Upper lobe of left lung (tissue), 6 donors: ENCODE measurements at regions not wholly inside any gene's neighbourhood (a gene's known extent, or its start where the extent isn't known, plus 50 kb on each side); places are given as distances from the start of the nearest gene placed in this dataset.

Experiments
- ATAC-seq, 2 donors: fragments of 200-7000 bp; cut with Tn5 transposase; one replicate each; pipeline ENCODE4 v1.9.1; 2022; ENCODE audit warnings: mild to moderate bottlenecking in 2 of 2, moderate library complexity in 2 of 2; ENCODE audit not compliant: low FRiP score in 2 of 2
- DNase-seq, 2 donors: peaks; one replicate each; pipeline ENCODE4 v3.0.0-alpha.2; 2019 to 2020
- H3K27ac ChIP-seq, 4 donors: fragments of 200-600 bp; sonication (generic); one replicate each; pipeline ENCODE4 v1.5.1; 2016 to 2019
- H3K27me3 ChIP-seq, 4 donors: fragments of 200-600 bp; sonication (generic); one replicate each; pipeline ENCODE4 v1.5.1; 2017 to 2019
- H3K36me3 ChIP-seq, 4 donors: fragments of 200-600 bp; sonication (generic); one replicate each; pipeline ENCODE4 v1.5.1; 2016 to 2019
- H3K4me1 ChIP-seq, 4 donors: fragments of 200-600 bp; sonication (generic); one replicate each; pipeline ENCODE4 v1.5.1; 2018 to 2019
- H3K4me3 ChIP-seq, 4 donors: fragments of 200-600 bp; sonication (generic); one replicate each; pipeline ENCODE4 v1.5.1; 2017 to 2019; ENCODE audit warnings: mild to moderate bottlenecking in 2 of 4, moderate library complexity in 1 of 4
- H3K9me3 ChIP-seq, 4 donors: fragments of 200-600 bp; sonication (generic); one replicate each; pipeline ENCODE4 v1.5.1; 2018 to 2019
- CTCF ChIP-seq, 6 experiments: fragments of 450-650 bp in 4 of 6; fragments of 200-600 bp in 2 of 6; sonication (generic) in 2 of 6; IDR thresholded peaks; one replicate each; pipeline ENCODE4 v1.5.1; 2016 to 2019; ENCODE audit warnings: antibody characterized with exemption in 6 of 6
- EP300 ChIP-seq, 4 donors: sonication (generic); formaldehyde crosslinking; IDR thresholded peaks; one replicate each; pipeline ENCODE4 v1.5.1; 2017; ENCODE audit warnings: antibody characterized with exemption in 4 of 4, control low read depth in 2 of 4
- POLR2A ChIP-seq, 4 donors: fragments of 450-650 bp; IDR thresholded peaks; one replicate each; pipeline ENCODE4 v1.5.1; 2016 to 2017; ENCODE audit warnings: antibody characterized with exemption in 4 of 4, mild to moderate bottlenecking in 2 of 4
- POLR2AphosphoS5 ChIP-seq, 2 donors: sonication (generic); formaldehyde crosslinking; IDR thresholded peaks; one replicate each; pipeline ENCODE4 v1.5.1; 2017; ENCODE audit warnings: antibody characterized with exemption in 2 of 2
- WGBS, 2 donors: methylation state at CpG; one replicate each; pipeline ENCODE4 v1.1.5; 2017 to 2018; 5-methylcytosine and 5-hydroxymethylcytosine counted together
- donor health status: DM: no; HTN: no; CAD: no; lungs with moderate emphysema.
- donor health status: DM: no; HTN: yes; CAD: no; lungs with severe emphysema.

- Histone ChIP-seq H3K4me1 (peaks cover 0 to 3% (median 0%) of the 10 kb centered on the region in 4 donors), H3K4me3 (no peak overlapping the region), H3K27me3 (no peaks in the 10 kb centered on the region), H3K36me3 (no peaks in the 10 kb centered on the region), H3K9me3 (no peaks in the 10 kb centered on the region), H3K27ac (no peak overlapping the region)
- ATAC-seq (peak in 1 of 2 donors; percentile 58), DNase-seq (no peak)
- TF ChIP-seq CTCF (IDR thresholded peaks at IDR 0.05) (no peak), POLR2AphosphoS5 (IDR thresholded peaks at IDR 0.05) (no peak), POLR2A (IDR thresholded peaks at IDR 0.05) (no peak), EP300 (IDR thresholded peaks at IDR 0.05) (no peak)
- WGBS, 2 donors, result 73 to 79% methylated on average over 4 of the region's 4 CpGs
Observed at GRCh38 chr17:14940108-14940937, 324.8 kb downstream of the PMP22 start.

GRCh38 chr17:14935845-14936485, 329.2 kb downstream of the PMP22 start:
- Histone ChIP-seq H3K4me3 (no peak overlapping the region), H3K36me3 (no peaks in the 10 kb centered on the region), H3K4me1 (peaks cover 0 to 3% (median 0%) of the 10 kb centered on the region in 4 donors), H3K9me3 (no peaks in the 10 kb centered on the region), H3K27me3 (no peaks in the 10 kb centered on the region), H3K27ac (no peak overlapping the region)
- ATAC-seq (no peak), DNase-seq (no peak)
- TF ChIP-seq CTCF (IDR thresholded peaks at IDR 0.05), result no peak
- no peak for TF ChIP-seq POLR2A (IDR thresholded peaks at IDR 0.05)
- TF ChIP-seq POLR2AphosphoS5 (IDR thresholded peaks at IDR 0.05), result no peak
- no peak for TF ChIP-seq EP300 (IDR thresholded peaks at IDR 0.05)
- WGBS, 2 donors, result 75 to 93% methylated on average over 2 of the region's 2 CpGs

GRCh38 chr17:14935139-14935841, 329.8 kb downstream of the PMP22 start:
- WGBS, 2 donors, result 93 to 94% methylated on average over 7 of the region's 7 CpGs
- no peaks in the 10 kb centered on the region for H3K27me3 ChIP-seq
- no peaks in the 10 kb centered on the region for H3K4me1 ChIP-seq
- H3K36me3 ChIP-seq, result no peaks in the 10 kb centered on the region
- no peak overlapping the region for H3K27ac ChIP-seq
- no peaks in the 10 kb centered on the region for H3K9me3 ChIP-seq
- no peak for DNase-seq
- ATAC-seq, result no peak
- no peak overlapping the region for H3K4me3 ChIP-seq
- no peak for TF ChIP-seq POLR2A (IDR thresholded peaks at IDR 0.05)
- TF ChIP-seq CTCF (IDR thresholded peaks at IDR 0.05), result no peak
- no peak for TF ChIP-seq POLR2AphosphoS5 (IDR thresholded peaks at IDR 0.05)
- TF ChIP-seq EP300 (IDR thresholded peaks at IDR 0.05), result no peak

GRCh38 chr17:14933676-14934075, 331.4 kb downstream of the PMP22 start:
- ATAC-seq (no peak), DNase-seq (no peak)
- WGBS, 2 donors, result 81 to 90% methylated on average over 4 of the region's 4 CpGs
- Histone ChIP-seq H3K9me3 (no peaks in the 10 kb centered on the region), H3K4me3 (no peak overlapping the region), H3K27ac (no peak overlapping the region), H3K4me1 (no peaks in the 10 kb centered on the region), H3K27me3 (no peaks in the 10 kb centered on the region), H3K36me3 (no peaks in the 10 kb centered on the region)
- TF ChIP-seq EP300 (IDR thresholded peaks at IDR 0.05), result no peak
- no peak for TF ChIP-seq POLR2AphosphoS5 (IDR thresholded peaks at IDR 0.05)
- no peak for TF ChIP-seq CTCF (IDR thresholded peaks at IDR 0.05)
- TF ChIP-seq POLR2A (IDR thresholded peaks at IDR 0.05), result no peak
